Fibroblast of pulmonary artery (primary cell): ENCODE measurements at regions not wholly inside any gene's neighbourhood (a gene's known extent, or its start where the extent isn't known, plus 50 kb on each side); places are given as distances from the start of the nearest gene placed in this dataset.
"Not testable (repeated sequence)": the region's sequence is repeated elsewhere in the genome, so short reads cannot be mapped to it uniquely, and the experiment has no call there.

Experiments
- DNase-seq: peaks from one replicate; pipeline ENCODE4 v3.0.0-alpha.2; 2010; ENCODE audit warnings: low read depth
- H3K4me3 ChIP-seq: replicated peaks from 2 replicates; pipeline ENCODE4 v1.5.1; 2011; ENCODE audit warnings: low read depth, mild to moderate bottlenecking, control low read depth, low read length, moderate library complexity
- TF ChIP-seq, protein P1 (sequence below): IDR thresholded peaks from 2 replicates; pipeline ENCODE4 v1.5.1; 2011; ENCODE audit warnings: mild to moderate bottlenecking, control low read depth, low read length, inconsistent platforms; ENCODE audit errors: missing control alignments

DNA sequence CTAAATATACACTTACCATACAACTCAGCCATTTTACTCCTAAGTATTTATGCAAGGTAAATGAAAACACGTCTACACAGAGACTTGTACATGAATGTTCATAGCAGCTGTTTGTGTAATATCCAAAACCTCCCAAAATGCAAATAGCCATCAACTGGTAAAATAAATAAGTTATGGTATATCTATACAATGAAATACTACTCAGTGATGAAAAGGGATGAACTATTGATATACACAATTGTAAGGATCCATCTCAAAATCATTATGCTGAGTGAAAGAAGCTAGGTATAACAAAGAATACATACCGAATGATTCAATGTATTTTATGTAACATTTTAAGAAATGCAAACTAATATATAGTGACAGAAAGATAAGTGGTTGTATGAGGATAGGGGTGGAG, 149.8 kb upstream of the TNFSF11 start:
- no peak for DNase-seq
- TF ChIP-seq, protein P1, sequence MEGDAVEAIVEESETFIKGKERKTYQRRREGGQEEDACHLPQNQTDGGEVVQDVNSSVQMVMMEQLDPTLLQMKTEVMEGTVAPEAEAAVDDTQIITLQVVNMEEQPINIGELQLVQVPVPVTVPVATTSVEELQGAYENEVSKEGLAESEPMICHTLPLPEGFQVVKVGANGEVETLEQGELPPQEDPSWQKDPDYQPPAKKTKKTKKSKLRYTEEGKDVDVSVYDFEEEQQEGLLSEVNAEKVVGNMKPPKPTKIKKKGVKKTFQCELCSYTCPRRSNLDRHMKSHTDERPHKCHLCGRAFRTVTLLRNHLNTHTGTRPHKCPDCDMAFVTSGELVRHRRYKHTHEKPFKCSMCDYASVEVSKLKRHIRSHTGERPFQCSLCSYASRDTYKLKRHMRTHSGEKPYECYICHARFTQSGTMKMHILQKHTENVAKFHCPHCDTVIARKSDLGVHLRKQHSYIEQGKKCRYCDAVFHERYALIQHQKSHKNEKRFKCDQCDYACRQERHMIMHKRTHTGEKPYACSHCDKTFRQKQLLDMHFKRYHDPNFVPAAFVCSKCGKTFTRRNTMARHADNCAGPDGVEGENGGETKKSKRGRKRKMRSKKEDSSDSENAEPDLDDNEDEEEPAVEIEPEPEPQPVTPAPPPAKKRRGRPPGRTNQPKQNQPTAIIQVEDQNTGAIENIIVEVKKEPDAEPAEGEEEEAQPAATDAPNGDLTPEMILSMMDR, result no peak
- no peak overlapping the region for H3K4me3 ChIP-seq

DNA sequence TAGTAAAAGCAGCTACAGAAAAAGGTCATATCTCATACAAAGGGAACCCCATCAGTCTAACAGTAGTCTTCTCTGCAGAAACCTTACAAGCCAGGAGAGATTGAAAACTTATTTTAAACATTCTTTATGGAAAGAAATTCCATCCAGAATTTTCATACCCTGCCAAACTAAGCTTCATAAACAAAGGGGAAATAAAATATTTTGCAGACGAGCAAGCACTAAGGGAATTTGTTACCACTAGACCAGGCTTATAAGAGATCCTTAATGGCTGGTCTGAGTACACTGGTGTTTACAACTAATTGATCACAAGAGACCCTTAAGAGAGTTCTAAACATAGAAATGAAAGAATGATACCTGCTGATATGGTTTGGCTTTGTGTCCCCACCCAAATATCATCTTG, 128.6 kb upstream of the TNFSF11 start:
- TF ChIP-seq, protein P1, result no peak
- DNase-seq, result no peak
- no peak overlapping the region for H3K4me3 ChIP-seq

DNA sequence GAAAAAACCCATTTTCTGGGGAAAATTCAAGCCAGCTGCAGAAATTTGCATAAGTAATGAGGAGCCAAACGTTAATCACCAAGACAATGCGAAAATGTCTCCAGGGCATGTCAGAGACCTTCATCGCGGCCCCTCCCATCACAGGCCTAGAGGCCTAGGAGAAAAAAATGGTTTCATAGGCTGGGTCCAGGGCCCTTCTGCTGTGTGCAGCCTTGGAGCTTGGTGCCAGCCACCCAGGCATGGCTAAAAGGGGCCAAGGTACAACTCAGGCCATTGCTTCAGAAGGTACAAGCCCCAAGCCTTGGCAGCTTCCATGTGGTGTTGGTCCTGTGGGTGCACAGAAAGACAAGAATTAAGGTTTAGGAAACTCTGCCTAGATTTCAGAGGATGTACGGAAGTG, 127.4 kb upstream of the TNFSF11 start:
- DNase-seq, H3K4me3 ChIP-seq: not testable (repeated sequence)

DNA sequence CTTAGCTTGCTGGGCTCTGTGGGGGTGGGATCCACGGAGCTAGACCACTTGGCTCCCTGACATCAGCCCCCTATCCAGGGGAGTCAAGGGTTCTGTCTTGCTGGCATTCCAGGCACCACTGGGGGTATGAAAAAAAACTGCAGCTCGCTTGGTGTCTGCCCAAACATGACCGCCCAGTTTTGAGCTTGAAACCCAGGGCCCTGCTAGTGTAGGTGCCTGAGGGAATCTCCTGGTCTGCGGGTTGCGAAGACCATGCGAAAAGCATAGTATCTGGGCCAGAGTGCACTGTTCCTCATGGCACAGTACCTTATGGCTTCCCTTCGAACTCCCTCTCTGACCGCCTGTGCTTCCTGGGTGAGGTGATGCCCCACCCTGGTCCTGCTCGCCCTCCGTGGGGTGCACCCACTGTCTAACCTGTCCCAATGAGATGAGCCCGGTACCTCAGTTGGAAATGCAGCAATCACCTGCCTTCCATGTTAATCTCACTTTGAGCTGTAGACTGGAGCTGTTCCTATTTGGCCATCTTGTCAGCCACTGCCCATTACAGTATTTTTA, 120.8 kb upstream of the TNFSF11 start:
- H3K4me3 ChIP-seq, result no peak overlapping the region
- TF ChIP-seq, protein P1, result no peak
- DNase-seq, result no peak

DNA sequence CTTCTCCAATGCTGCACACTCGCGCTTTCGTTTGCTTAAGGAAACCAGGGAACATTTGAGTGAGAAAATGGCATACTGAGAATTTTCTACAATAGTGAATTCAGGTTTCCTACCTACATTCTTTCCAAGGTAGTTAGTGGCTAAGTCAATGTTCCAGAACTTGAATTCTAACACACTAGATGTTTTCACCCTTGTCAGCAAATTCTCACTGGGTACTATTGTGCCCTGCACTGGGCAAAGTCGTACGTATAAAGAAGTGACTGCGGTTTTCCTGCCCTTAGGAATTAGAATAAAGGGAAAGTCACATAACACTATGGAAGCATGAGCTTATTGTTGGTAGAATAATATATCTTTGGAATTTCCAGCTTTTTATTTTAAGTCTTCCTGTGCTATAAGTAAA, 119.2 kb upstream of the TNFSF11 start:
- TF ChIP-seq, protein P1, result no peak
- no peak for DNase-seq
- H3K4me3 ChIP-seq, result no peak overlapping the region

DNA sequence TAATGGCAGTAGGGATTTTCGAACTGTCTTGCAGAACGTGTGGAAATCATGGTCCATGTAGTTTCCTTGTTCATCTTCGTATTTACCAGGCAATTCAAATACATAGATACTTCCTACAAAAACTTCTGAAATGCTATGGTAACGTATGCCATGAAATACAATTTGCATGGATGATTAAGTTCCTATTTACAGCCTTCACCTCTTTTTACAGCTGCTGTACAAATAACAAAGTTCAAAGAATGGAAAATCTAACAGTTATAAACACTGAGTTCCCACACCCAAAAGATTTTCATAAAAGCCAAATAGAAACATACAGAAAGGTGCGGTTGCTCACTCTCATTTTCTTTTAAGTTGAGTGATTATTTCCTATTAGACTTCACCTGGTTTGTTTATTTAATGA, 115.8 kb upstream of the TNFSF11 start:
- DNase-seq, result no peak
- TF ChIP-seq, protein P1, result no peak
- no peak overlapping the region for H3K4me3 ChIP-seq

DNA sequence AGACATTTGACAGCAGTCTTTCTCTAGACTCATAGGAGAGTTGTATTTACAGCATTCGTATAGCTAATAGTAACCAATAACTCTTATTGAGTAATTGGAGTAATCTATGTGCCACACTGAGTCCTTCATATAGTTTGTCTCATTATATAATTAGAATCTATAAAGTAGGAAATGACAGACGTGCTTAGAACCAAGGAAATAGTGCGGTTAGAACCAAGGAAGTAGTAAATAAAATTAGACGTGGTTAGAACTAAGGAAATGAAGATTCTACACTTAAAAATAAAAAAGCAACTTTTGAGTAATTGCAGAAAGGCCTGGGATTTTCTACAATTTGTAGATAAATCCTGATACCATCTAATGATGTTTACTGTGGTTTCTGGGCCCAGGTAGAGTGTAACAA, 107.8 kb upstream of the TNFSF11 start:
- no peak overlapping the region for H3K4me3 ChIP-seq
- DNase-seq, result no peak
- TF ChIP-seq, protein P1, result no peak

DNA sequence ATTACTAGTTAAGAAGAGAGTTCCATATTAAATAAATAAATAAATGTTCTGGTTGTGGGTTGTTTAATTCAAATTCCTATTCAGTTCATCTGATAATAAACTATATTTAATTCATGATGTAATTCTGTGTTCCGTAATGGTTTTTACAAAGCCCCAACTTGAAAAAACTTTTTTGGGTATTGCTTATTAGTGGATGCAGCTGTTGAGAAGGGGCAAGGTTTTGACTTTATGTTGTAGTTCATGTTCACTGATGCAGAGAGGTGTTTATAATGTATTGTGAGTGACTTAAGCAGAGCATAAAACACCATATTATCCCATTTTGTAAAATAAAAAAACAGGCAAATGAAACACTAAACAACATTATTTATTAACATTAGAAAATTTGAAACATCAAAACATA, 107.3 kb upstream of the TNFSF11 start:
- no peak overlapping the region for H3K4me3 ChIP-seq

More for the DNA sequence above, 107.3 kb upstream of the TNFSF11 start:
- TF ChIP-seq, protein P1, result no peak
- DNase-seq, result no peak
